IMR-90 (cell line): ENCODE measurements at regions not wholly inside any gene's neighbourhood (a gene's known extent, or its start where the extent isn't known, plus 50 kb on each side); places are given as distances from the start of the nearest gene placed in this dataset.

ENCODE experiments used
- ATAC-seq: fragments of 200-7000 bp; cut with Tn5 transposase; 2 replicates; pipeline ENCODE4 v1.9.1; 2020; ENCODE audit warnings: low read depth, mild to moderate bottlenecking, moderate library complexity
- BruUV-seq: library from RNA; stranded (reverse); fragments of 400-500 nt; replicated peaks from 2 replicates; lab custom pipeline; 2021; lab: Mats Ljungman, UMichigan
- CTCF ChIA-PET: fragments of 300-600 bp; formaldehyde crosslinking; extraction: SDS; loops from one replicate; lab custom pipeline; 2021; ENCODE audit warnings: antibody characterized with exemption; lab: Yijun Ruan, JAX
- POLR2A ChIA-PET: fragments of 300-600 bp; sonication (Branson Sonifier 250); formaldehyde crosslinking; loops from one replicate; lab custom pipeline; 2022; ENCODE audit warnings: antibody characterized with exemption; ENCODE audit not compliant: unreplicated experiment; lab: Charles Lee
- DNase-seq: peaks from one replicate; pipeline ENCODE4 v3.0.0; 2013
- H2AFZ ChIP-seq: replicated peaks from 2 replicates; pipeline ENCODE3; 2013; ENCODE audit warnings: low read length, mild to moderate bottlenecking; ENCODE audit not compliant: poor library complexity
- H2AK5ac ChIP-seq: 2 replicates; pipeline ENCODE4 v1.6.1; 2013; ENCODE audit warnings: low read depth, low read length, inconsistent platforms
- H2AK9ac ChIP-seq: replicated peaks from 2 replicates; pipeline ENCODE3; 2013; ENCODE audit warnings: mild to moderate bottlenecking, low read depth, low read length, moderate library complexity; ENCODE audit not compliant: poor library complexity
- H2BK120ac ChIP-seq: 2 replicates; pipeline ENCODE4 v1.6.1; 2013; ENCODE audit warnings: low read depth, low read length, inconsistent platforms
- H2BK15ac ChIP-seq: 3 replicates; pipeline ENCODE4 v1.6.1; 2013; ENCODE audit warnings: low read depth, low read length, inconsistent platforms
- H2BK20ac ChIP-seq: 2 replicates; pipeline ENCODE4 v1.6.1; 2013; ENCODE audit warnings: low read depth, mild to moderate bottlenecking, inconsistent platforms, low read length, moderate library complexity
- H2BK5ac ChIP-seq: 2 replicates; pipeline ENCODE4 v1.6.1; 2013; ENCODE audit warnings: mild to moderate bottlenecking, low read depth, low read length, inconsistent platforms; ENCODE audit not compliant: poor library complexity, severe bottlenecking
- H3K14ac ChIP-seq: replicated peaks from 2 replicates; pipeline ENCODE4 v1.6.1; 2013; ENCODE audit warnings: low read depth, low read length, inconsistent platforms
- H3K18ac ChIP-seq: 2 replicates; pipeline ENCODE4 v1.6.1; 2013; ENCODE audit warnings: low read depth, low read length, control low read depth
- H3K23ac ChIP-seq: 2 replicates; pipeline ENCODE4 v1.6.1; 2013; ENCODE audit warnings: low read depth, low read length, inconsistent platforms
- H3K27ac ChIP-seq: 2 replicates; pipeline ENCODE4 v1.5.1; 2013; ENCODE audit warnings: mild to moderate bottlenecking, control low read depth, low read length; ENCODE audit not compliant: insufficient read depth
- H3K27me3 ChIP-seq: 2 replicates; pipeline ENCODE4 v1.6.1; 2013; ENCODE audit warnings: low read length; ENCODE audit not compliant: control insufficient read depth, insufficient read depth
- H3K36me3 ChIP-seq: 2 replicates; pipeline ENCODE4 v1.6.1; 2013; ENCODE audit warnings: low read length, mixed read lengths; ENCODE audit not compliant: control insufficient read depth, insufficient read depth
- H3K4ac ChIP-seq: 2 replicates; pipeline ENCODE4 v1.6.1; 2013; ENCODE audit warnings: low read depth, low read length, inconsistent platforms
- H3K4me1 ChIP-seq: 2 replicates; pipeline ENCODE4 v1.6.1; 2013; ENCODE audit warnings: low read length, mixed read lengths; ENCODE audit not compliant: control insufficient read depth, insufficient read depth
- H3K4me2 ChIP-seq: 2 replicates; pipeline ENCODE4 v1.6.1; 2013; ENCODE audit warnings: low read depth, mild to moderate bottlenecking, control low read depth, low read length, moderate library complexity
- H3K4me3 ChIP-seq: 2 replicates; pipeline ENCODE4 v1.5.1; 2013; ENCODE audit warnings: low read depth, mild to moderate bottlenecking, control low read depth, low read length, moderate library complexity; ENCODE audit not compliant: insufficient read depth
- H3K56ac ChIP-seq: 2 replicates; pipeline ENCODE4 v1.6.1; 2013; ENCODE audit warnings: low read length, inconsistent platforms; ENCODE audit not compliant: insufficient read depth; ENCODE audit errors: extremely low read depth
- H3K79me1 ChIP-seq, 2 experiments: 2 replicates each; pipeline ENCODE4 v1.6.1; 2013; ENCODE audit warnings: low read length in 2 of 2, inconsistent platforms in 1 of 2, low read depth in 1 of 2
- H3K9ac ChIP-seq: 2 replicates; pipeline ENCODE4 v1.6.1; 2013; ENCODE audit warnings: low read depth, low read length, control low read depth
- H3K9me1 ChIP-seq: 2 replicates; pipeline ENCODE4 v1.6.1; 2013; ENCODE audit warnings: low read length, inconsistent platforms; ENCODE audit not compliant: insufficient read depth
- H3K9me3 ChIP-seq: 2 replicates; pipeline ENCODE4 v1.6.1; 2013; ENCODE audit warnings: low read length; ENCODE audit not compliant: control insufficient read depth, insufficient read depth
- H4K20me1 ChIP-seq: 2 replicates; pipeline ENCODE4 v1.6.1; 2013; ENCODE audit warnings: low read length, inconsistent platforms; ENCODE audit not compliant: insufficient read depth
- H4K5ac ChIP-seq: 2 replicates; pipeline ENCODE4 v1.6.1; 2013; ENCODE audit warnings: mild to moderate bottlenecking, low read depth, low read length, control low read depth
- H4K8ac ChIP-seq, 2 experiments: 2 replicates each; pipeline ENCODE4 v1.6.1; 2013; ENCODE audit warnings: low read depth in 2 of 2, low read length in 2 of 2, control low read depth in 1 of 2, inconsistent platforms in 1 of 2
- H4K91ac ChIP-seq: 2 replicates; pipeline ENCODE4 v1.6.1; 2013; ENCODE audit warnings: low read depth, low read length, inconsistent platforms; ENCODE audit not compliant: insufficient read depth
- BHLHE40 ChIP-seq: fragments of 150-350 bp; IDR thresholded peaks from 2 replicates; pipeline ENCODE4 v1.6.1; 2016; ENCODE audit warnings: mild to moderate bottlenecking, low read depth, low read length
- CEBPB ChIP-seq: IDR thresholded peaks from 2 replicates; pipeline ENCODE4 v1.6.1; 2012; ENCODE audit warnings: low read depth, low read length, improper control_type of control experiment
- CHD1 ChIP-seq: IDR thresholded peaks from 2 replicates; pipeline ENCODE4 v1.6.1; 2012; ENCODE audit warnings: low read depth, low read length, improper control_type of control experiment
- ELK1 ChIP-seq: fragments of 150-350 bp; IDR thresholded peaks from 2 replicates; pipeline ENCODE4 v1.6.1; 2016; ENCODE audit warnings: low read depth, mild to moderate bottlenecking, low read length, moderate library complexity, borderline replicate concordance
- FOS ChIP-seq: fragments of 150-350 bp; IDR thresholded peaks from 2 replicates; pipeline ENCODE4 v1.6.1; 2016; ENCODE audit warnings: low read depth, low read length
- MAFK ChIP-seq: IDR thresholded peaks from 2 replicates; pipeline ENCODE4 v1.6.1; 2012; ENCODE audit warnings: low read depth, low read length, improper control_type of control experiment
- MAZ ChIP-seq: IDR thresholded peaks from 2 replicates; pipeline ENCODE4 v1.6.1; 2012; ENCODE audit warnings: low read depth, mild to moderate bottlenecking, low read length, improper control_type of control experiment, moderate library complexity, borderline replicate concordance
- NFE2L2 ChIP-seq: fragments of 150-350 bp; IDR thresholded peaks from 2 replicates; pipeline ENCODE4 v1.6.1; 2016; ENCODE audit warnings: low read depth, mild to moderate bottlenecking, low read length
- RAD21 ChIP-seq: IDR thresholded peaks from 2 replicates; pipeline ENCODE4 v1.6.1; 2012; ENCODE audit warnings: low read length, improper control_type of control experiment
- RCOR1 ChIP-seq: IDR thresholded peaks from 2 replicates; pipeline ENCODE4 v1.6.1; 2012; ENCODE audit warnings: mild to moderate bottlenecking, low read length, improper control_type of control experiment; ENCODE audit not compliant: insufficient replicate concordance
- RFX5 ChIP-seq: IDR thresholded peaks from 2 replicates; pipeline ENCODE4 v1.8.0; 2012; ENCODE audit warnings: low read depth, mild to moderate bottlenecking, low read length, moderate library complexity
- SMC3 ChIP-seq: fragments of 150-350 bp; IDR thresholded peaks from 2 replicates; pipeline ENCODE4 v1.6.1; 2016; ENCODE audit warnings: low read depth, mild to moderate bottlenecking, antibody characterized with exemption, low read length, moderate library complexity
- USF2 ChIP-seq: fragments of 150-350 bp; IDR thresholded peaks from 2 replicates; pipeline ENCODE4 v1.6.1; 2017; ENCODE audit warnings: mild to moderate bottlenecking, antibody characterized with exemption, low read length, low read depth
- WGBS, 2 experiments: methylation state at CpG; one replicate each; pipeline versions ENCODE4 v1.1.5 to v1.1.7; 2013; ENCODE audit warnings: missing lambda C conversion rate in 2 of 2; ENCODE audit not compliant: insufficient read length in 1 of 2; ENCODE audit errors: extremely low coverage in 2 of 2; 5-methylcytosine and 5-hydroxymethylcytosine counted together
- dilution Hi-C: fragments of 300-500 bp; cut with HindIII; formaldehyde crosslinking; loops from one replicate; pipeline ENCODE4 v1.14.3; 2018; ENCODE audit warnings: low sequenced_read_pairs; ENCODE audit not compliant: unreplicated experiment
- in situ Hi-C: fragments of 300-500 bp; cut with MboI; formaldehyde crosslinking; loops from 3 replicates; pipeline ENCODE4 v1.14.3; 2019; ENCODE audit warnings: low sequenced_read_pairs, inconsistent platforms, mixed read lengths
- intact Hi-C: fragments of 100-400 bp; cut with micrococcal nuclease; formaldehyde crosslinking; loops from 2 replicates; pipeline ENCODE4 v1.10.0; 2022
- TF ChIP-seq, protein P1 (sequence below): conservative IDR thresholded peaks from 2 replicates; pipeline ENCODE4 v1.5.1; 2012; ENCODE audit warnings: mild to moderate bottlenecking, low read depth, low read length, improper control_type of control experiment

DNA sequence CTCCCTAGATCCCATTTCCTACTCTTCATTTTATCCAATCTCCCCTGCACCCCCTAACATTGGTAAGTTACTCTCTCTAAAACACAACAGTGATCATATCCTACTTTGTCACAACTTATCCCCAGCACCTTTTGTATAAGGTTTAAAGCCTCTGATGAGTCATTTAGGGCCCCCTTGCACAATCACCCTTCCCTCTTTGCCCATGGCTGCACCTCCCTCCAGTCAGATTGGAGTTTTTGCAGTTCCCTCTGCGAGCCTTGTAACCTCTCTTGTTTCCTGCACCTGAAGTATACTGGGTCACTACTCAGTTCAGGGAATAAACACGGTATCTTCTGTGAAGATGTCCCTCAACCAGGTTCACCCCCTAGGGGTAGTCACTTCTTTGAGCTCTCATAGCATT, 55.9 kb upstream of the ADRB1 start:
- H4K8ac ChIP-seq = no peak overlapping the region
- H3K18ac ChIP-seq = no peak overlapping the region
- no peak overlapping the region for H2BK120ac ChIP-seq
- dilution Hi-C loops (no loop called here), in situ Hi-C loops (no loop called here), intact Hi-C loops (no loop called here)
- POLR2A ChIA-PET = no interaction called here
- H2AK9ac ChIP-seq = no peak overlapping the region
- peaks cover 10% of the 10 kb centered on the region for H3K27me3 ChIP-seq
- no peak overlapping the region for H3K27ac ChIP-seq
- H4K91ac ChIP-seq = no peak overlapping the region
- H3K9me3 ChIP-seq = no peaks in the 10 kb centered on the region
- no peaks in the 10 kb centered on the region for H3K9me1 ChIP-seq
- no peak overlapping the region for H2BK20ac ChIP-seq
- no peak overlapping the region for H3K23ac ChIP-seq
- no peaks in the 10 kb centered on the region for H3K36me3 ChIP-seq
- no peak for TF ChIP-seq NFE2L2
- no peak for TF ChIP-seq RCOR1
- no peak for TF ChIP-seq RAD21
- TF ChIP-seq BHLHE40 = no peak
- no peak for TF ChIP-seq CHD1
- TF ChIP-seq RFX5 = no peak
- TF ChIP-seq, protein P1, sequence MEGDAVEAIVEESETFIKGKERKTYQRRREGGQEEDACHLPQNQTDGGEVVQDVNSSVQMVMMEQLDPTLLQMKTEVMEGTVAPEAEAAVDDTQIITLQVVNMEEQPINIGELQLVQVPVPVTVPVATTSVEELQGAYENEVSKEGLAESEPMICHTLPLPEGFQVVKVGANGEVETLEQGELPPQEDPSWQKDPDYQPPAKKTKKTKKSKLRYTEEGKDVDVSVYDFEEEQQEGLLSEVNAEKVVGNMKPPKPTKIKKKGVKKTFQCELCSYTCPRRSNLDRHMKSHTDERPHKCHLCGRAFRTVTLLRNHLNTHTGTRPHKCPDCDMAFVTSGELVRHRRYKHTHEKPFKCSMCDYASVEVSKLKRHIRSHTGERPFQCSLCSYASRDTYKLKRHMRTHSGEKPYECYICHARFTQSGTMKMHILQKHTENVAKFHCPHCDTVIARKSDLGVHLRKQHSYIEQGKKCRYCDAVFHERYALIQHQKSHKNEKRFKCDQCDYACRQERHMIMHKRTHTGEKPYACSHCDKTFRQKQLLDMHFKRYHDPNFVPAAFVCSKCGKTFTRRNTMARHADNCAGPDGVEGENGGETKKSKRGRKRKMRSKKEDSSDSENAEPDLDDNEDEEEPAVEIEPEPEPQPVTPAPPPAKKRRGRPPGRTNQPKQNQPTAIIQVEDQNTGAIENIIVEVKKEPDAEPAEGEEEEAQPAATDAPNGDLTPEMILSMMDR = no peak
- no peak for TF ChIP-seq ELK1
- TF ChIP-seq MAZ = no peak
- no peak for TF ChIP-seq CEBPB
- no peak for TF ChIP-seq MAFK
- TF ChIP-seq FOS = no peak
- no peak for TF ChIP-seq USF2
- no peak for TF ChIP-seq SMC3
- H3K79me1 ChIP-seq = no peaks in the 10 kb centered on the region
- WGBS, 2 experiments = 56% methylated on average over 1 of the region's 2 CpGs; no CpG with 5 or more reads in 1 of the 2 experiments
- H3K4me3 ChIP-seq = no peak overlapping the region
- no peak overlapping the region for H2BK15ac ChIP-seq
- no peak overlapping the region for H3K4ac ChIP-seq
- CTCF ChIA-PET = no interaction called here
- no peak overlapping the region for H4K5ac ChIP-seq
- no peak overlapping the region for H3K14ac ChIP-seq
- ATAC-seq = no peak
- H3K56ac ChIP-seq = no peak overlapping the region
- no peak overlapping the region for H3K9ac ChIP-seq
- H3K4me1 ChIP-seq = no peaks in the 10 kb centered on the region
- no peak overlapping the region for H2AK5ac ChIP-seq
- no peak overlapping the region for H2AFZ ChIP-seq
- BruUV-seq = no TSS peak
- no peak for DNase-seq
- no peaks in the 10 kb centered on the region for H4K20me1 ChIP-seq
- H3K4me2 ChIP-seq = no peak overlapping the region
- no peak overlapping the region for H2BK5ac ChIP-seq
